NCI-H2171 treated with DMSO at 0.1 percent for 48 hours (cell line): ENCODE measurements at regions not wholly inside any gene's neighbourhood (a gene's known extent, or its start where the extent isn't known, plus 50 kb on each side); places are given as distances from the start of the nearest gene placed in this dataset.
"Not testable (repeated sequence)": the region's sequence is repeated elsewhere in the genome, so short reads cannot be mapped to it uniquely, and the experiment has no call there.

Source experiments
- DNase-seq: peaks from one replicate; lab custom pipeline; 2025; lab: John Stamatoyannopoulos, UW

- DNase-seq = no peak
These were observed 1103.2 kb downstream of the TBC1D22A start for GRCh38 chr22:47865626-47866025.

GRCh38 chr22:47862394-47862793, 1099.9 kb downstream of the TBC1D22A start:
- DNase-seq = no peak

- not testable (repeated sequence) for DNase-seq
These were observed 1098.5 kb downstream of the TBC1D22A start for GRCh38 chr22:47860907-47861306.

- DNase-seq = no peak
These were observed 1097.6 kb downstream of the TBC1D22A start for GRCh38 chr22:47859881-47860525.

DNA sequence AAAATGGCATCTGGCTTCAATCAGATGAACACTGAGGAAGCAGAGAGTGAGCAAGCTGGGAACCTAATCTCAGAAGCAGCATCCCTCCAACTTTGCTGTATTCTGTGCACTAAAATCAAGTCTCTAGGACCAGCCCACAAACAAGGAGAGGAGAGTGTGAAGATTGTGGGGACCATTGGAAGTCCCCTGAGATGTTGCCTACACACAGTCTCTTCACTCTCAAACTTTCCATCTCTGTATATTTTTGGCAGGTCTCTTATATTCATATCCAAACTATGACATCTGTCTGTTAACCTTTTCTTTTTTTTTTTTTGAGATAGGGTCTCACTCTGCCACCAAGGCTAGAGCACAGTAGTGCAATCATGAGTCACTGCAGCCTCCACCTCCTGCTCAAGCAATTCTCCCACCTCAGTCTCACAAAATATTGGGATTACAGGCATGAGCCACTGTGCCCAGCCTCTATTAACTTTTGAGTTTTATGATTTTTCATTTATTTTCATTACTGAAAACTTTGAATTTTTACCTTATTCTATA, 1096.4 kb downstream of the TBC1D22A start:
- no peak for DNase-seq

DNA sequence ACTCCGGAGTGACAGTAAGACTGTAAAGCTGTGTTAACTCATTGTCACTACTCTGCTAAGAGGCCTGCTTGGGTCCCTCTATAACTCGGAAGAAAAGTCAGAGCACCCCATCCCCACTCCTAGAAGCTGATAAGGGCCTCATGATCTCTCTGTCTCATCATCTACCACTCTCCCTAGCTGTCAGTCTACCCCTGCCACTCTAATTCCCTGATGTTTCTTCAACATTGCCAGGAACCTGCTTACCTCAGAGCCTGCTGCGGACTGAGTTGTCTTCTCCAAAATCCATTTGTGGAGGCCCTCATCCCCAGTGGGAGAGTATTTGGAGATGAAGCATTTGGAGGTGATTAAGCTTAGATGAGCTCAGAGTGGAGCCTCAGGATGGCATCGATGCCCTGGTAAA, 1092.2 kb downstream of the TBC1D22A start:
- no peak for DNase-seq

GRCh38 chr22:47854251-47854650, 1091.8 kb downstream of the TBC1D22A start:
- DNase-seq = no peak

GRCh38 chr22:47853750-47854149, 1091.3 kb downstream of the TBC1D22A start:
- no peak for DNase-seq

DNA sequence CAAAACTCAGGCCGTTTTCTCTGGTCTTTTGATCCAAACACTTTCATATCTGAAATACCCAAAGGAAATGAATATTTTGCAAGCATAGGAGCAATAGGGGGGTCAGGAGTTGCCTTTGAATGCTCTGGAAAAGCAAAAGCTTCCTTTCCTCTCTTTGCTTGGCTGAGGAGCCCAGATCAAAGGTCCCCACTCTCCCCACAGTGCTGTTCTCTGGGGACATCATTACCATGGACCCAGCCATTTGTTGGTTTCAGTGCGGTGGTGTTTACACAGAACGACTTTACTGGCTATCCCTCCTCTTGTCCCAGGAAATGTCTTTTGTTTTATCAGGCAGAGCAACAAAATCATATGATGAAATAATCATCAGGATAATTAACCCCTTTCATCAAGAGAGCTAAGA, 1089.1 kb downstream of the TBC1D22A start:
- no peak for DNase-seq

GRCh38 chr22:47850644-47851151, 1088.2 kb downstream of the TBC1D22A start:
- DNase-seq = peak; percentile 65

- peak; percentile 28 for DNase-seq
These were observed 1087.1 kb downstream of the TBC1D22A start for GRCh38 chr22:47849576-47849975.

DNA sequence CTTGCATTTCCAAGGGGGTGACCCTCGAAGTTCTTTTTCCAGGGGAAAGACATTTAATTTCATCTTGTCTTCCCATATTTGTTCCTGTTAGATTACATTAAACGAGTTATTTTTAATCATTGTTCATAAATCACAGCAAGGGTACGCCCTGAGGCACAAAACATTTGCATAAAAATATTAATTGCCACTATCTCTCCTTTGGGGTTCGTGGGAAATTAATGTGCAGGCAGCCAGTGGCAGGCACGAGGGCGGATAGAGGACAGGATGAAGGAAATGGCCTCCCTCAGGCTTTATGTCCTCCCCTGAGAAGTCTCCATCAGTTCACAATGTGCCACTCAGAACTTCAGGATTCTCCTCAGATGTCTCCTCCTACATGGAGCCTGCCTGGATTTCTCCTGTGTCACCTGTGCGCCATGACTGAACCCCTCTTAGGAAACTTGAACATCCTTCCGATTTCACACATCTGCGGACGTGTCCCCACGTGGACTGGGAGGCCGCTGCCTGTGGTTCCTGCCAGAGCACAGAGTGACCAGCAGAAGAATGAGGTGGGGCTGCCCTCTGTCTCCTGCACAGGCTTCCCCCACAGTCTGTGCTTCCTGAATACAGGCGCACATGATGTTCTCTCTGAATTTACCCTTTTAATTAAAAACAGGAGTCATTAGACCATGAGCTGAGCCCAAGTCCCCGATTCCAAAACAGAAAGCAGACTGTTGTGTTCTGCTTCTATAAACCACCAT, 1085.9 kb downstream of the TBC1D22A start:
- DNase-seq = no peak

DNA sequence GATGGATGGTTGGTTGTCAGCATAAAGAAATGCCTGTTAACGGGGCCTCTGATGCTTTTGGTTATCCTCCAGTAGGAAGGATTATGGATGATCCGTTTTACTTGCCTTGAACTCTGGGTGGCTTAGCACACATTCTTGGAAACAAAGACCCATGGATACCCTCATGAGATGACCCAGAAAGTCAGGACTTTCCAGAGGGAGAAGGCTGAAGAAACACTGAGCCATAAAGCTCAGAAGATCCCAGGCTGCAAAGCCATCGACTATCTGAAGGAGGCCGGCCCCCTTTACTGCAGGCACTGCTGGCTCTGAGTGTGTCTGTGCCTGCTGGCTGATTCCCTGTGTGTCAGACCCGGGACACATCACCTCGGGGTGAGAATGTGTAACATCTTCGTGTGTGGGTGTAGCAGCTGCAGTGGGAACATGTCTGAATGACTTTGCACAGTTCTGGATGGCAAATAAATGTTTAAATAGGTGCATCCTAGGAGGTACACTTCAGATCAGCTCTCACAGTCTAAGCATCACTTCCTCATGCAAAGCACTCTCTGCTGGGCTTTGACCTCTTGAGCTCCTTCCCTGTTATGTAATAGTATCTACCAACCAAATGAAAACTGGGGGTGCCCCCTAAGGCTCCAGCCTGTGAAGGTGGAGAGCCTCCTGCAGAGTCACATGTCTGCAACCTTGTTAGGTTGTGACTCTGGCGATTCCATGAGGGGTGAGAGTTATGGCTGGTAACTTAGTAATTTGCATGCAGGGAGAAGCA, 1084.9 kb downstream of the TBC1D22A start:
- DNase-seq = no peak

DNA sequence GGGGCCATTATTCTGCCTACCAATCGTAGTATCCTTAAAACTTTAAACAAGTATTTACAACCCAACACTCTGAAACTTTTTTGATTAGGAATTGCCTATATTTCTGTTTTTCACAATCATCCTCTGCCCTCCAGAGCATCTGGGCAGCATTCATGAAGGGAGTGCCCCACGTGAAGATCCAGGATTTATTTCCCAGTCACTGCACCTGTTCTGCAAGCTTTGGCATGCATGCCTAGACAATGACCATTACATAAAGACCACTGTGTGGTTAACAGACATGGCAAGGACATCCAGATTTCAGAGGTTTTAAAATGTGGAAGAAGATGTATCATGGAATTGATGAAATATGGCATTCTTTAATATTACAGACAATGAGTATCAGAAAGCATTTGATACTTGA, 1083.8 kb downstream of the TBC1D22A start:
- DNase-seq = no peak

GRCh38 chr22:47842119-47842518, 1079.7 kb downstream of the TBC1D22A start:
- DNase-seq = no peak

GRCh38 chr22:47841156-47841555, 1078.7 kb downstream of the TBC1D22A start:
- no peak for DNase-seq

DNA sequence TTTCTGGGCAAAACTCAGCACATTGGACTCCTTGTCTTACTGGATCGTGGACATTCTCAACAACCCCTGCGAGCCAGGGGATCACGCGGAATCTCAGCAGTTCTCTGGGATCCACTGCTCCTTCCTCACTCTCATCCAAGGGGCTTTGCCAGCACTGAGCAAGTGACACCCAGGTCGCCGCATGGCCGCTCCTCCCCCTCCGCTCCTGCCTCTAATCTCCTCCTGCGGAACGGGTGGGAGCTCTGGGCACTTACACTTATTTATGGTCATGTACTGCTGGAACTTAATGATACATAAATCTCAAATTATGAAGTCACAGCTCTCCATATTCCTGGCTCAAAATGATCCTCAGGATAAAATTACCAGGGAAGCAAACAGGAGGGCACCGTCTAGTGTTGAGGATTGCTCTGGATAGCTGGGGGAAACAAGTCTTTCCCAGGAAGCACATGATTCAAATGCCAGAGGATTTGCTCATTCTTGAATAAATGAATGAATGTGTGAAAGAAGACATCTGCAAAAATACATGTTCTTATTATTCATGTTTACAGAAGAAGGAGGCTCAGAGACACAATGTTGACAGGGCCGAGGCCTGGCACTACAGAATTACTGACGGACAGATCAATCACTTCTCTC, 1077.3 kb downstream of the TBC1D22A start:
- DNase-seq = no peak

DNA sequence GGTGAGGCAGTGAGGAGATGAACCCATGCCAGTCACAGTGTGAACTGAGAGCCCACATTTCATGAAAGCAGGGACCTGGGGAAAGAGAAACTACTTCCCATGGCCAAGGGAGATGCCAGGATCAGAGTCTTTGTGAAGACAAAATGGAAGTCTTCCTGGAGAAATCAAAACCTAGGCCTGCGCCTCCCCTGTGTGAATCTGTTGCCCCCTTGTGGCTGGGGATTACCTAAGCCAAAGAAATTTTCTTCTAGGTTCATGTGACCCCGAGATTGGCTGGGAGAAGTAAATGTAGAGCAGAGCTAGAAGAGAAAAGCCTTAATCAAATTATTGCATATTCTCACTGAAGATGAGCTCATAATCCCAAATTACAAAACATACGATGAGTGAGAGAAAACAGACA, 1075.3 kb downstream of the TBC1D22A start:
- DNase-seq = peak; percentile 68

- peak; percentile 87 for DNase-seq
These were observed 1074.5 kb downstream of the TBC1D22A start for GRCh38 chr22:47836957-47837356.

- no peak for DNase-seq
These were observed 1073.3 kb downstream of the TBC1D22A start for GRCh38 chr22:47835726-47836125.

DNA sequence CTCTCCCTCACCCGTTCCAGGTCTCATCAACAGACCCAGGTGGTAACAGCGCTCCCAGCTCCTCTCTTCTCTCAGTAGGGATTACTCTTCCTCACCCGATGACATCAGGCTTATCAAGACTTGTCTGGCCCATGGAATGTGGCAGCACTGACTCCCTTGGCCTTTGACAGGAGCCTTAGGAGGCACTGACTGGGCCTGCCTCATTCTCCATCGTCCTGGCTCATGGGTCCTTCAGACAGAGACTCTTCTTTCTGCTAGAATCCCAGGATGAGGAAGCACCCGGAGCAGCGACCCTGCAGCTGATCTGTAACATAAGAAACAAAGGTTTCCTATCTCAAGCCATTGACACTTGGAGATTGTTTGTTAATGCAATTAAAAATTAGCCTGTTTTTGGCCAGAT, 1063.6 kb downstream of the TBC1D22A start:
- no peak for DNase-seq

- no peak for DNase-seq
These were observed 1060.0 kb downstream of the TBC1D22A start for GRCh38 chr22:47822422-47822821.
